Rectal smooth muscle tissue (tissue), 1 donor: ENCODE measurements at regions not wholly inside any gene's neighbourhood (a gene's known extent, or its start where the extent isn't known, plus 50 kb on each side); places are given as distances from the start of the nearest gene placed in this dataset.

ENCODE experiments used
- H3K27ac ChIP-seq: one replicate; pipeline ENCODE4 v1.7.0; 2013; ENCODE audit warnings: low read depth, low read length, inconsistent platforms
- H3K27me3 ChIP-seq: one replicate; pipeline ENCODE4 v1.7.0; 2013; ENCODE audit warnings: low read length; ENCODE audit not compliant: control insufficient read depth, insufficient read depth
- H3K36me3 ChIP-seq: one replicate; pipeline ENCODE4 v1.7.0; 2013; ENCODE audit warnings: low read length; ENCODE audit not compliant: control insufficient read depth, insufficient read depth
- H3K4me1 ChIP-seq: one replicate; pipeline ENCODE4 v1.7.0; 2013; ENCODE audit warnings: low read length; ENCODE audit not compliant: control insufficient read depth, insufficient read depth
- H3K4me3 ChIP-seq: one replicate; pipeline ENCODE4 v1.7.0; 2013; ENCODE audit warnings: low read length
- H3K9ac ChIP-seq: one replicate; pipeline ENCODE4 v1.7.0; 2013; ENCODE audit warnings: low read length

- Histone ChIP-seq H3K9ac (no peak overlapping the region), H3K4me3 (no peak overlapping the region), H3K27me3 (no peaks in the 10 kb centered on the region), H3K4me1 (no peaks in the 10 kb centered on the region), H3K36me3 (no peaks in the 10 kb centered on the region), H3K27ac (no peak overlapping the region)
These were observed 758.6 kb downstream of the PDHA2 start for GRCh38 chr4:96598465-96598864.

GRCh38 chr4:96599752-96600151 is 759.9 kb downstream of the PDHA2 start:
- no peaks in the 10 kb centered on the region for H3K27me3 ChIP-seq
- H3K9ac ChIP-seq = no peak overlapping the region

GRCh38 chr4:96602661-96603060 is 762.8 kb downstream of the PDHA2 start:
- Histone ChIP-seq H3K36me3 (no peaks in the 10 kb centered on the region), H3K9ac (no peak overlapping the region), H3K4me1 (no peaks in the 10 kb centered on the region), H3K4me3 (no peak overlapping the region), H3K27me3 (no peaks in the 10 kb centered on the region), H3K27ac (no peak overlapping the region)

More at GRCh38 chr4:96599752-96600151, 759.9 kb downstream of the PDHA2 start:
- Histone ChIP-seq H3K36me3 (no peaks in the 10 kb centered on the region), H3K4me1 (no peaks in the 10 kb centered on the region), H3K27ac (no peak overlapping the region), H3K4me3 (no peak overlapping the region)

GRCh38 chr4:96603641-96604040 is 763.7 kb downstream of the PDHA2 start:
- H3K4me1 ChIP-seq = no peaks in the 10 kb centered on the region
- H3K9ac ChIP-seq = no peak overlapping the region
- H3K27ac ChIP-seq = no peak overlapping the region
- no peaks in the 10 kb centered on the region for H3K36me3 ChIP-seq
- H3K4me3 ChIP-seq = no peak overlapping the region
- H3K27me3 ChIP-seq = no peaks in the 10 kb centered on the region

- H3K4me1 ChIP-seq = no peaks in the 10 kb centered on the region
- H3K27me3 ChIP-seq = no peaks in the 10 kb centered on the region
- H3K9ac ChIP-seq = no peak overlapping the region
- H3K36me3 ChIP-seq = no peaks in the 10 kb centered on the region
- no peak overlapping the region for H3K27ac ChIP-seq
- no peak overlapping the region for H3K4me3 ChIP-seq
These were observed 766.6 kb downstream of the PDHA2 start for GRCh38 chr4:96606451-96606850.

- Histone ChIP-seq H3K36me3 (no peaks in the 10 kb centered on the region), H3K9ac (no peak overlapping the region), H3K27me3 (no peaks in the 10 kb centered on the region), H3K4me3 (no peak overlapping the region), H3K4me1 (no peaks in the 10 kb centered on the region), H3K27ac (no peak overlapping the region)
These were observed 786.1 kb downstream of the PDHA2 start for GRCh38 chr4:96626023-96626422.

GRCh38 chr4:96630839-96631238 is 790.9 kb downstream of the PDHA2 start:
- Histone ChIP-seq H3K27ac (no peak overlapping the region), H3K27me3 (no peaks in the 10 kb centered on the region), H3K4me3 (no peak overlapping the region), H3K9ac (no peak overlapping the region), H3K36me3 (no peaks in the 10 kb centered on the region), H3K4me1 (no peaks in the 10 kb centered on the region)

GRCh38 chr4:96637971-96638412 is 798.1 kb downstream of the PDHA2 start:
- Histone ChIP-seq H3K4me3 (no peak overlapping the region), H3K27ac (no peak overlapping the region), H3K9ac (no peak overlapping the region), H3K36me3 (no peaks in the 10 kb centered on the region), H3K27me3 (no peaks in the 10 kb centered on the region), H3K4me1 (no peaks in the 10 kb centered on the region)

- Histone ChIP-seq H3K27me3 (no peaks in the 10 kb centered on the region), H3K36me3 (no peaks in the 10 kb centered on the region), H3K27ac (no peak overlapping the region), H3K4me1 (no peaks in the 10 kb centered on the region), H3K9ac (no peak overlapping the region), H3K4me3 (no peak overlapping the region)
These were observed 800.0 kb downstream of the PDHA2 start for GRCh38 chr4:96639932-96640331.

GRCh38 chr4:96642490-96642889 is 802.6 kb downstream of the PDHA2 start:
- Histone ChIP-seq H3K9ac (no peak overlapping the region), H3K27ac (no peak overlapping the region), H3K4me3 (no peak overlapping the region), H3K36me3 (no peaks in the 10 kb centered on the region), H3K27me3 (no peaks in the 10 kb centered on the region), H3K4me1 (no peaks in the 10 kb centered on the region)

- Histone ChIP-seq H3K9ac (no peak overlapping the region), H3K4me1 (no peaks in the 10 kb centered on the region), H3K36me3 (no peaks in the 10 kb centered on the region), H3K4me3 (no peak overlapping the region), H3K27ac (no peak overlapping the region), H3K27me3 (no peaks in the 10 kb centered on the region)
These were observed 806.3 kb downstream of the PDHA2 start for GRCh38 chr4:96646146-96646545.

- H3K36me3 ChIP-seq = no peaks in the 10 kb centered on the region
- no peak overlapping the region for H3K27ac ChIP-seq
- H3K4me1 ChIP-seq = no peaks in the 10 kb centered on the region
These were observed 809.6 kb downstream of the PDHA2 start for GRCh38 chr4:96649536-96649935.

GRCh38 chr4:96652158-96652557 is 812.3 kb downstream of the PDHA2 start:
- no peak overlapping the region for H3K27ac ChIP-seq
- no peaks in the 10 kb centered on the region for H3K36me3 ChIP-seq
- H3K9ac ChIP-seq = no peak overlapping the region
- H3K4me1 ChIP-seq = no peaks in the 10 kb centered on the region
- no peaks in the 10 kb centered on the region for H3K27me3 ChIP-seq
- no peak overlapping the region for H3K4me3 ChIP-seq

More at GRCh38 chr4:96649536-96649935, 809.6 kb downstream of the PDHA2 start:
- Histone ChIP-seq H3K4me3 (no peak overlapping the region), H3K27me3 (no peaks in the 10 kb centered on the region), H3K9ac (no peak overlapping the region)
